Stomach (tissue), 4 donors: ENCODE measurements at regions not wholly inside any gene's neighbourhood (a gene's known extent, or its start where the extent isn't known, plus 50 kb on each side); places are given as distances from the start of the nearest gene placed in this dataset.

Experiments
- CTCF ChIP-seq, 7 experiments: fragments of 450-650 bp in 4 of 7; fragments of 200-600 bp in 3 of 7; sonication (generic) in 3 of 7; IDR thresholded peaks; one replicate each; pipeline ENCODE4 v1.5.1; 2016 to 2019; ENCODE audit warnings: antibody characterized with exemption in 7 of 7, control low read depth in 2 of 7, mild to moderate bottlenecking in 1 of 7
- EP300 ChIP-seq: sonication (generic); formaldehyde crosslinking; IDR thresholded peaks from one replicate; pipeline ENCODE4 v1.6.1; 2017; ENCODE audit warnings: antibody characterized with exemption

- TF ChIP-seq CTCF (IDR thresholded peaks at IDR 0.05) (no peak), EP300 (no peak)
These were observed 224.7 kb upstream of the NLRP1 start for GRCh38 chr17:5809056-5809455.
